Mucosa of rectum (tissue), 2 donors: ENCODE measurements at regions not wholly inside any gene's neighbourhood (a gene's known extent, or its start where the extent isn't known, plus 50 kb on each side); places are given as distances from the start of the nearest gene placed in this dataset.

ENCODE experiments used
- H3K27ac ChIP-seq, 2 donors: one replicate each; pipeline ENCODE4 v1.7.0; 2013; ENCODE audit warnings: inconsistent platforms in 2 of 2, low read depth in 2 of 2, low read length in 2 of 2
- H3K27me3 ChIP-seq, 2 donors: one replicate each; pipeline ENCODE4 v1.7.0; 2013; ENCODE audit warnings: low read length in 2 of 2; ENCODE audit not compliant: control insufficient read depth in 2 of 2, insufficient read depth in 2 of 2
- H3K36me3 ChIP-seq, 2 donors: one replicate each; pipeline ENCODE4 v1.7.0; 2013; ENCODE audit warnings: low read length in 2 of 2; ENCODE audit not compliant: control insufficient read depth in 2 of 2, insufficient read depth in 2 of 2
- H3K4me1 ChIP-seq, 2 donors: one replicate each; pipeline ENCODE4 v1.7.0; 2013; ENCODE audit warnings: low read length in 2 of 2, mild to moderate bottlenecking in 1 of 2; ENCODE audit not compliant: control insufficient read depth in 2 of 2, insufficient read depth in 2 of 2
- H3K4me3 ChIP-seq, 2 donors: one replicate each; pipeline ENCODE4 v1.7.0; 2013; ENCODE audit warnings: low read length in 2 of 2
- H3K9ac ChIP-seq, 2 donors: one replicate each; pipeline ENCODE4 v1.7.0; 2013; ENCODE audit warnings: low read length in 2 of 2, low read depth in 1 of 2, mild to moderate bottlenecking in 1 of 2
- H3K9me3 ChIP-seq, 2 donors: one replicate each; pipeline ENCODE4 v1.7.0; 2013; ENCODE audit warnings: low read length in 2 of 2; ENCODE audit not compliant: control insufficient read depth in 2 of 2
- donor health status: healthy.
- donor health status: Normal muscosa, but diverticular disease.

GRCh38 chr12:38384816-38385378 lies 68.3 kb downstream of the ALG10B start:
- Histone ChIP-seq H3K36me3 (no peaks in the 10 kb centered on the region), H3K9ac (no peak overlapping the region), H3K4me1 (no peaks in the 10 kb centered on the region), H3K27ac (no peak overlapping the region), H3K4me3 (no peak overlapping the region), H3K27me3 (no peaks in the 10 kb centered on the region), H3K9me3 (no peaks in the 10 kb centered on the region)

- no peak overlapping the region for H3K9ac ChIP-seq
- no peaks in the 10 kb centered on the region for H3K4me1 ChIP-seq
- no peaks in the 10 kb centered on the region for H3K9me3 ChIP-seq
- H3K27ac ChIP-seq = no peak overlapping the region
- no peaks in the 10 kb centered on the region for H3K27me3 ChIP-seq
- H3K4me3 ChIP-seq = no peak overlapping the region
- H3K36me3 ChIP-seq = no peaks in the 10 kb centered on the region
Measured at GRCh38 chr12:38385486-38385885, 68.9 kb downstream of the ALG10B start.

GRCh38 chr12:38386205-38386985 lies 69.8 kb downstream of the ALG10B start:
- no peaks in the 10 kb centered on the region for H3K27me3 ChIP-seq
- H3K4me3 ChIP-seq = no peak overlapping the region
- no peaks in the 10 kb centered on the region for H3K9me3 ChIP-seq
- no peaks in the 10 kb centered on the region for H3K4me1 ChIP-seq
- H3K27ac ChIP-seq = peak overlapping the region in 1 of 2 donors; percentile 13
- H3K36me3 ChIP-seq = no peaks in the 10 kb centered on the region
- no peak overlapping the region for H3K9ac ChIP-seq

- Histone ChIP-seq H3K4me1 (no peaks in the 10 kb centered on the region), H3K27ac (no peak overlapping the region), H3K27me3 (no peaks in the 10 kb centered on the region), H3K9ac (no peak overlapping the region), H3K36me3 (no peaks in the 10 kb centered on the region), H3K4me3 (no peak overlapping the region), H3K9me3 (no peaks in the 10 kb centered on the region)
Measured at GRCh38 chr12:38389614-38390013, 73.0 kb downstream of the ALG10B start.

GRCh38 chr12:38391007-38391406 lies 74.4 kb downstream of the ALG10B start:
- Histone ChIP-seq H3K36me3 (no peaks in the 10 kb centered on the region), H3K9me3 (no peaks in the 10 kb centered on the region), H3K27ac (no peak overlapping the region), H3K4me3 (no peak overlapping the region), H3K4me1 (no peaks in the 10 kb centered on the region), H3K9ac (no peak overlapping the region), H3K27me3 (no peaks in the 10 kb centered on the region)

- H3K27ac ChIP-seq = no peak overlapping the region
Measured at GRCh38 chr12:38392554-38393144, 76.1 kb downstream of the ALG10B start.

GRCh38 chr12:38399711-38400206 lies 83.2 kb downstream of the ALG10B start:
- H3K27me3 ChIP-seq = no peaks in the 10 kb centered on the region
- H3K27ac ChIP-seq = no peak overlapping the region
- no peak overlapping the region for H3K9ac ChIP-seq

More at GRCh38 chr12:38392554-38393144, 76.1 kb downstream of the ALG10B start:
- Histone ChIP-seq H3K9me3 (no peaks in the 10 kb centered on the region), H3K4me1 (no peaks in the 10 kb centered on the region), H3K4me3 (no peak overlapping the region), H3K9ac (no peak overlapping the region), H3K27me3 (no peaks in the 10 kb centered on the region), H3K36me3 (no peaks in the 10 kb centered on the region)

GRCh38 chr12:38402811-38403210 lies 86.2 kb downstream of the ALG10B start:
- Histone ChIP-seq H3K27ac (no peak overlapping the region), H3K27me3 (no peaks in the 10 kb centered on the region), H3K9ac (no peak overlapping the region), H3K9me3 (no peaks in the 10 kb centered on the region), H3K36me3 (no peaks in the 10 kb centered on the region), H3K4me3 (no peak overlapping the region), H3K4me1 (no peaks in the 10 kb centered on the region)

More at GRCh38 chr12:38399711-38400206, 83.2 kb downstream of the ALG10B start:
- Histone ChIP-seq H3K4me1 (no peaks in the 10 kb centered on the region), H3K36me3 (no peaks in the 10 kb centered on the region), H3K4me3 (no peak overlapping the region), H3K9me3 (no peaks in the 10 kb centered on the region)

- H3K27ac ChIP-seq = no peak overlapping the region
- no peak overlapping the region for H3K4me3 ChIP-seq
- no peak overlapping the region for H3K9ac ChIP-seq
- peaks cover 0 to 2% of the 10 kb centered on the region in 2 donors for H3K9me3 ChIP-seq
- no peaks in the 10 kb centered on the region for H3K36me3 ChIP-seq
- no peaks in the 10 kb centered on the region for H3K27me3 ChIP-seq
- no peaks in the 10 kb centered on the region for H3K4me1 ChIP-seq
Measured at GRCh38 chr12:38409511-38409910, 92.9 kb downstream of the ALG10B start.

- Histone ChIP-seq H3K36me3 (no peaks in the 10 kb centered on the region), H3K9me3 (peaks cover 0 to 2% of the 10 kb centered on the region in 2 donors), H3K4me3 (no peak overlapping the region), H3K27ac (no peak overlapping the region), H3K27me3 (no peaks in the 10 kb centered on the region), H3K4me1 (no peaks in the 10 kb centered on the region), H3K9ac (no peak overlapping the region)
Measured at GRCh38 chr12:38411426-38411825, 94.9 kb downstream of the ALG10B start.
